HFFc6 (cell line): ENCODE measurements at regions not wholly inside any gene's neighbourhood (a gene's known extent, or its start where the extent isn't known, plus 50 kb on each side); places are given as distances from the start of the nearest gene placed in this dataset.

Experiments
- DNase-seq: peaks from one replicate; pipeline ENCODE4 v3.0.0-alpha.2; 2018
- H3K27ac Mint-ChIP-seq: 2 replicates; pipeline ENCODE4 v1.8.0; 2020; ENCODE audit warnings: mild to moderate bottlenecking, mixed read lengths
- H3K27me3 Mint-ChIP-seq: 2 replicates; pipeline ENCODE4 v1.8.0; 2021; ENCODE audit warnings: mild to moderate bottlenecking, moderate library complexity, mixed read lengths; ENCODE audit not compliant: insufficient read depth
- H3K36me3 Mint-ChIP-seq: 2 replicates; pipeline ENCODE4 v1.8.0; 2021; ENCODE audit warnings: low read depth, mixed read lengths
- H3K4me1 Mint-ChIP-seq: 2 replicates; pipeline ENCODE4 v1.8.0; 2020; ENCODE audit warnings: low read depth, mixed read lengths
- H3K4me3 Mint-ChIP-seq: 2 replicates; pipeline ENCODE4 v1.8.0; 2020; ENCODE audit warnings: mild to moderate bottlenecking, moderate library complexity, mixed read lengths
- H3K9me3 Mint-ChIP-seq: 2 replicates; pipeline ENCODE4 v1.8.0; 2020; ENCODE audit warnings: mild to moderate bottlenecking, mixed read lengths
- TF ChIP-seq, protein P1 (sequence below): fragments of 200-600 bp; sonication (generic); IDR thresholded peaks from 2 replicates; pipeline ENCODE4 v1.5.0; 2021; ENCODE audit warnings: antibody characterized with exemption, mild to moderate bottlenecking

DNA sequence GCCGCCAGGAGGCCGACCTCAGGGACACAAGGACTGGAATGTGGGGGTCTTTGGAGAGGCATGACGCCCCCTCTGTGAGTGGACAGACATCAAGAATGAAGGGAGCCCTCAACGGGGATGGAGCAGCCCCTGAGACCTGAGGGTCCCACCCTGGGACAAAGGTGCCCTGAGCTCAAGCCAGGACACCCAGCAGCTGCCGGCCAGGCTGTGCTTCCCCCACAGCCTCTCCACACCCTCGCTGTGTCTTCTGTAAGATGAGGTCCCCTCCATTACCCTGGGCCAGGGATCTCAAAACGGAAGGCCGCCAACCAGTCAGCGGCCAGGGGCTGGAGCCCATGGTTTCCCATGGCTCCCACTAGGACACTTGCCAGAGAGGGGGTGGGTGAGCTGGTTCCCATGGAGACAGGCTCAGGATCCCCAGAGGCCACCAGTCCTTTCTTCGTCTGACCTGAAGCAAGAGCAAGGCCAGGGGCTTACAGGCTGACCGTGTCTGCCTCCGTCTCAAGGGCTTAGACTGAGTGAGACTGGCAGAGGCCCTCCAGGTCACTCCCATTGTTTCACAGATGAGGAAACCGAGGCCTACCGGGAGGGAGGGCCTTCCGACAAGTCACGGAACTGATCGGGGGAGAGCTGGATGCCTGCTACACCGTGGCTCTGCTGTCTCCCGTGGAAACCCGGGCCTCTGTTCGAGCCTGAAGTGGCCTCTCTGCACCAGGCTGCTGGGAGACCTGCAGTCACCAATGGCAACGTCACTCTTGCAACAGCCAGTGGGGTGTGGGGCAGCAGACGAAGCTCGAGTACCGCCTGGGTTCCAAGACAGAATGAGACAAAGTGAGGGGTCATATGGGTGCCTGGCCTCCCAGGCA is 91.7 kb upstream of the DIO3 start:
- Mint-ChIP-seq H3K9me3 (peaks cover 4% of the 10 kb centered on the region; the same call in 1 of the 2 replicates), H3K36me3 (no peaks in the 10 kb centered on the region), H3K4me1 (no peaks in the 10 kb centered on the region), H3K27ac (no peak overlapping the region), H3K4me3 (no peak overlapping the region), H3K27me3 (peaks cover 20% of the 10 kb centered on the region)
- TF ChIP-seq, protein P1, sequence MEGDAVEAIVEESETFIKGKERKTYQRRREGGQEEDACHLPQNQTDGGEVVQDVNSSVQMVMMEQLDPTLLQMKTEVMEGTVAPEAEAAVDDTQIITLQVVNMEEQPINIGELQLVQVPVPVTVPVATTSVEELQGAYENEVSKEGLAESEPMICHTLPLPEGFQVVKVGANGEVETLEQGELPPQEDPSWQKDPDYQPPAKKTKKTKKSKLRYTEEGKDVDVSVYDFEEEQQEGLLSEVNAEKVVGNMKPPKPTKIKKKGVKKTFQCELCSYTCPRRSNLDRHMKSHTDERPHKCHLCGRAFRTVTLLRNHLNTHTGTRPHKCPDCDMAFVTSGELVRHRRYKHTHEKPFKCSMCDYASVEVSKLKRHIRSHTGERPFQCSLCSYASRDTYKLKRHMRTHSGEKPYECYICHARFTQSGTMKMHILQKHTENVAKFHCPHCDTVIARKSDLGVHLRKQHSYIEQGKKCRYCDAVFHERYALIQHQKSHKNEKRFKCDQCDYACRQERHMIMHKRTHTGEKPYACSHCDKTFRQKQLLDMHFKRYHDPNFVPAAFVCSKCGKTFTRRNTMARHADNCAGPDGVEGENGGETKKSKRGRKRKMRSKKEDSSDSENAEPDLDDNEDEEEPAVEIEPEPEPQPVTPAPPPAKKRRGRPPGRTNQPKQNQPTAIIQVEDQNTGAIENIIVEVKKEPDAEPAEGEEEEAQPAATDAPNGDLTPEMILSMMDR, result no peak
- no peak for DNase-seq

DNA sequence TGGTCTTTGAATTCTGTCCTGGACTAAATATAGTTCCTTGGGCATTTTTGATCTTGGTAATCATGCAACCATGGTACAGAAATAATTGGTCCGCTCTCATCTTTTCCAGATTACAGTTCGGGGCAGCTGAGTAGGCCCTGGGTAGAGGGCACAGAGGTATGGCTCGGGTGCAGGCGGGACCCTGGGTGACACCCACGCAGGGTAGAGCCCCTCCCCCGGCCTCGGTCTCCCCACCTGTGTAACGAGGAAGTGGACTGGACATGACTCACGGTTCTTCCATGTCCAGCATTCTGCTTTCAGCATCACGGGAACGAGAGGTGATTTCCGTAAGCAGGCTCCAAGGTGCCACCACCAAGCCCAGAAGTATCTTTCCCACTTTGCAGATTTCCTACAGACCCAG is 91.0 kb upstream of the DIO3 start:
- H3K36me3 Mint-ChIP-seq, result no peaks in the 10 kb centered on the region
- TF ChIP-seq, protein P1, result no peak
- peaks cover 19% of the 10 kb centered on the region for H3K27me3 Mint-ChIP-seq
- H3K9me3 Mint-ChIP-seq, result peaks cover 4% of the 10 kb centered on the region; the same call in 1 of the 2 replicates
- H3K4me1 Mint-ChIP-seq, result no peaks in the 10 kb centered on the region
- no peak overlapping the region for H3K4me3 Mint-ChIP-seq
- H3K27ac Mint-ChIP-seq, result no peak overlapping the region
- DNase-seq, result no peak

DNA sequence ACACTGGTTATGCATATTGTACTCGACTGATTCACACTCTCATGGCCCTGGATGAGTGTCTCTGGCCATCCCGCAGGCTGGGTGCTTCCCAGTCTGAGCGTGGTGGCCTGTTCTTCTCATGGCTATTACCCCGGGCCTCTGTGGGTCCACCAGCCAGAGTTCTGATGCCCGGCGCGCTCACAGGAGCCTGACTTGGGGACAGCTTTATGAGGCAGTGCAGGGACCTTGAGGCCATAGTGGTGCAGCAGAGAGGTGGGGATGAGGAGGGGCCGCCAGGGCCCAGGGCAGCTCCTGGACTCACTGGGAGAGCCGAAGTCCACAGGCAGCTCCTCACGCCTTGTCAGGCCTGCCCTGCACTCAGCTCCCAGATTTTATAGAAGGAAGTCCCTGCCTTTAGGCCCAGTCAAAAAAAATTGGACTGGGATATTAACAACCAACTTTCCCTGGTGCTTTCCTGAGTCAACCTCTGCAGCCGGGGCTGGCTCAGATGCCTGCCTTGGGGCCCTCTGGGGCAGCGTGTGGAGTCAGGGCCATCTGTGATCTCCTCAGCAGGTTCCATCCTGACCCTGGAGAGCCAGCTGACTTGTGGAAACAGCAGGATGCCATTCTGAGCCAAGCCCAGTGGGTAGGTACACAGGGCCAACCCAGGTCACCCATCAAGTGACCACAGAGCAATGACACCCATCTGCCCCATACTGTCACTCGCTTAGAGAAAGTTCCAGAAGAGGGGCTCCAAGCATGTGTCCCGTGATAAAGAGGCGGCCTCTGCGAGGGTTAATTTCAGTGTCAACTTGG is 89.4 kb upstream of the DIO3 start:
- Mint-ChIP-seq H3K4me1 (peaks cover 10% of the 10 kb centered on the region; the same call in 1 of the 2 replicates), H3K27me3 (peaks cover 14% of the 10 kb centered on the region), H3K27ac (no peak overlapping the region), H3K4me3 (no peak overlapping the region), H3K9me3 (peaks cover 4% of the 10 kb centered on the region; the same call in 1 of the 2 replicates), H3K36me3 (no peaks in the 10 kb centered on the region)
- DNase-seq, result no peak
- TF ChIP-seq, protein P1, result no peak

DNA sequence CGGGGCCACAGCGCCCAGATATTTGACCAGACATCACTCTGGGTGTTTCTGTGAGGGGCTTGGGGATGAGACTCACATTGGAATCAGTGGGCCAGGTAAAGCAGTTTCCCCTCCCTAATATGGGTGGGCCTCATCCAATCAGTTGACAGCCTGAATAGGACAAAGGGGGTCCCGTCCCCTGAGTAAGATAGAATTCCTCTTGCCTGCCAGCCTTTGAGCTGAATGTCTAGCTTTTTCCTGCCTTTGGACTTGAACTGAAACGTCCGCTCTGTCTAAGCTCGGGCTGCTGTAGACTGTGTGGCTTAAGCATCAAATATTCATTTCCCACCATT is 88.8 kb upstream of the DIO3 start:
- H3K36me3 Mint-ChIP-seq, result no peaks in the 10 kb centered on the region
- H3K27me3 Mint-ChIP-seq, result peaks cover 15% of the 10 kb centered on the region
- TF ChIP-seq, protein P1, result no peak
- DNase-seq, result no peak
- H3K27ac Mint-ChIP-seq, result no peak overlapping the region
- H3K9me3 Mint-ChIP-seq, result peaks cover 4% of the 10 kb centered on the region; the same call in 1 of the 2 replicates
- H3K4me1 Mint-ChIP-seq, result peaks cover 13% of the 10 kb centered on the region
- H3K4me3 Mint-ChIP-seq, result no peak overlapping the region

DNA sequence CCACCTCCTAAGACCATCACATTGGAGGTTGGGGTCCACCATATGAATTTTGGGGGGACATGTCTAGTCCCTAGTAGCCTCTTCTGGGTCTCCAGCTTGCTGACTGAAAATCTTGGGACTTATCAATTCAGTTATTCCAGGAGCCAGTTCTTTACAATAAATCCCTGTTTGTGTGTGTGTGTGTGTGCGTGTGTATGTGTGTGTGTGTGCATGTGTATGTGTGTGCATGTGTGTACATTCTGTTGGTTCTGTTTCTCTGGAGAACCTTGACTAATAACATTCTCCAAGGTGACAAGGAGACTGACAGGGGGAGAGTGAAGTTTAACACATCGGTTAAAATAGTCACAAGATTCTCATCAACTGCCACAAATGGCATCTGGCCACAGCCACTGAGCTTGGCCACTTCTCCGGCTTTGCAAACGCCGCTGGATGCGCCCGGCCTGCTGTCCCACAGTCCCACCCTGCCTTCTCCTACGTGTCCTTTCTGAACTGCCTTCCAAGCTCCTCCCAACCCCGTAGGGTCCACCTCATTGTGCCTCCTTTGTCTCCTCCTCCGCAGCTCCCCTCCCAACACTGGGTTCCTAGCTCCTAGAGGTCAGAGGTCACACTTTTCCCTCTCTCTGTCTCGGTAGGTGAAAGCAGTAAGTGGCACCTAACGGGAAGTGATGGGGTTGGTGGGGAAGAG is 88.1 kb upstream of the DIO3 start:
- no peak for DNase-seq
- H3K4me3 Mint-ChIP-seq, result no peak overlapping the region
- TF ChIP-seq, protein P1, result no peak
- no peak overlapping the region for H3K27ac Mint-ChIP-seq
- H3K36me3 Mint-ChIP-seq, result no peaks in the 10 kb centered on the region
- H3K4me1 Mint-ChIP-seq, result peaks cover 18% of the 10 kb centered on the region
- H3K27me3 Mint-ChIP-seq, result peaks cover 12% of the 10 kb centered on the region
- peaks cover 4% of the 10 kb centered on the region; the same call in 1 of the 2 replicates for H3K9me3 Mint-ChIP-seq
